HG03135 (cell line): ENCODE measurements at regions not wholly inside any gene's neighbourhood (a gene's known extent, or its start where the extent isn't known, plus 50 kb on each side); places are given as distances from the start of the nearest gene placed in this dataset.

ENCODE experiments used
- ATAC-seq: cut with Tn5 transposase; IDR thresholded peaks from one replicate; pipeline ENCODE4 v1.9.1; 2021; ENCODE audit warnings: mild to moderate bottlenecking, moderate library complexity; ENCODE audit not compliant: unreplicated experiment

- no peak for ATAC-seq
Observed at GRCh38 chr1:82269431-82269830, 468.7 kb downstream of the ADGRL2 start.

GRCh38 chr1:82268826-82269225 lies 468.1 kb downstream of the ADGRL2 start:
- ATAC-seq: no peak

DNA sequence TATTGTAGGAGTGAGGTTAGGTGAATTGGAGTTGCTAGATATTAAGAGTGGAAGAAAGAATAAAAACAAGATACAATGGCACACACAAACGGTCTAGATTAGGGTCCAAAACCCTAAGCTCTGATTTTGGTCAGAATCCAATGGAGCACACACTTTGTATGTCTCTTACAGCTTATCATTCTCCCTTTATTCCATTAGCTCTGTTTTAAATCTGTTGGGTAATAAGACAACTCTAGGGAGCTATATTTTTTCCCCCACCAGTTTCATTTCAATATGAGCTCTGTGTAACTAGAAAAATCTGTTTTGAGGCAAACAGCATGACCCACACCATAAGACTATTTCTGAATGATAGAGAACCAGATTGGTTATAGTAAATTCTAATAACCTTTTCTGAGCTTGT lies 465.6 kb downstream of the ADGRL2 start:
- ATAC-seq: no peak

DNA sequence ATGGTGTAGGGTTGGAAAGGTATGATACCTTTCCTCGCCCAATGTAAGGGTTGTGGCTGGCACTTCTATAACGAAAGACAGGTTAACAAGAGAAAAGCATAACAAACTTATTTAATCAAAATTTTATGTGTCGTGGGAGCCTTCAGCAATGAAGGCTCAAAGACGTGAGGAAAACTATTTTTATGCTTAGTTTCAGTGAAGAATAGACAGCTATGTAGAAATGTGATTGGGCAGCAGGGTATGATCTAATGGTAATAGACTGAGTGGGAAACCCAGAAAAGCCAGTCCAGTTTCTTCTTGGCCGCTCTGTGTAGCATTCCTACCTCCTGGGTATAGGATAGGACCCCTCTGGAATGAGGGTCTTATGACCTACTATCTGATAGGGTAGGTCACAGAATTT lies 464.7 kb downstream of the ADGRL2 start:
- no peak for ATAC-seq

- ATAC-seq: no peak
Observed at GRCh38 chr1:82264802-82265201, 464.1 kb downstream of the ADGRL2 start.

DNA sequence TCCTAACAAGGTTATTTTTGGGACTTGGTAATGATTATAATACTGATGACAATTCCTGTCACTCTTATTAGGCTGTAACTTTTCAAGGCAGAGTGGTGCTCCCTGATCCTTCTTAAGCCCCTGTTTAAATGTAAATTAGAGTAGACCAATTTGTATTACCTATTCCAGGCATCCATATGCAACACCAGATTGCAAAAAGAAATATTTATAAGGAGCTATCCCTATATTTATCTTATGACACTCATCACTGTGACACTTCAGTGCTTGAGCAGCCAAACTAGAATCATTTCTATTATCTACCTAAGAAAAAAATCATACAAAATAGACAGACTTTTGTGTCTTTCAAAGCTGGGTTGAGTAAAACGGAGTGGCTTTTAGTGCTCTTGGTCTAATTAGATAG lies 462.7 kb downstream of the ADGRL2 start:
- ATAC-seq: no peak

- no peak for ATAC-seq
Observed at GRCh38 chr1:82260666-82261065, 459.9 kb downstream of the ADGRL2 start.

DNA sequence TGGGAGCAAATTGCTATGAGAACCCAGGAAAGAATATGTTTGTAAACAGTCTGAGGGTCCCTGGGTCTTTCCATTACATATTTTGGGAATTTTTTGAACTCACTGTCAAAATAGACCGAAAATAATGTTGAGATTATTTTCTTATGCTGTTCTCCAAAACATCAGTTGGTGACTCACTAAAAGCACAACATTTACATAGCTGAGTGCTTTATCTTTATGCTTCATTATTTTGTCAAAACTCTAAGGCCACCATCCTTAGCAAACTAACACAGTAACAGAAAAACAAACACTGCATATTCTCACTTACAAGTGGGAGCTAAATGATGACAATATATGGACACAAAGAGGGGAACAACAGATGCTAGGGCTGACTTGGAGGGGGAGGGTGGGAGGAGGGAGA lies 459.3 kb downstream of the ADGRL2 start:
- ATAC-seq: no peak

DNA sequence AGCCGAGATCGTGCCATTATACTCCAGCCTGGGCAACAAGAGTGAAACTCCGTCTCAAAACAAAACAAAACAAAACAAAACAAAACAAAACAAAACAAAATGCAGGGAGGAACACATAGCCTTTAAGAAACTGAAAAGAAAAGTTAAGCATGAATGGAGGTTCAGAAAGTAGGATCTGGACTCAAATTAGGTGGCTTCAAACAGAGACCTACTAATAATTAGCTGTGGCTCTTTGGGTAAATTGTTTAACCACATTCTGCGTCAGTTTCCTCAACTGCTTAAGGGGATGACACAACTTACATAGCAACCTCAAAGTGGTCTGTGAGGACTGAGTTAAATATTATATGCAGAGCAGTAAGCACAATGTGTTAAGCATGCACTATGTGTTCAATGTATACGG lies 458.2 kb downstream of the ADGRL2 start:
- no peak for ATAC-seq

DNA sequence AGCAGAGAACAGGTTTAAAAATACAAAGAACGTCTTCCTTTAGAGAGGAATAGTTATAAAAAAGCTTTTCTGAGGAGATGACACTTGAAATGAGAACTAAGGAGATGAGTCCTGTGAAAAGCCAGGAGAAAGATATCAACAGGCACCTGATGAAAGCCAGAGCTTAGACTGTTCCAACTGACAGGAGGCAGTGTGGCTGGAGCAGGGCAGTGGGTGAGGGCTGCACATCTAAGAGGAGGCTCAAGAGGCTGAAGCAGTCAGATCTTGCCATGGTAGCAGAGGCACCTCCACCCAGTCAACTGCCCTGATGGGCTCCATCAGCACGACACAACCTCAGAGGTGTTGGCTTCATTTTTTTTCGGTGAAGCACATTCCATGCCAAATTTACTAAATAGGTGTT lies 445.3 kb downstream of the ADGRL2 start:
- no peak for ATAC-seq

DNA sequence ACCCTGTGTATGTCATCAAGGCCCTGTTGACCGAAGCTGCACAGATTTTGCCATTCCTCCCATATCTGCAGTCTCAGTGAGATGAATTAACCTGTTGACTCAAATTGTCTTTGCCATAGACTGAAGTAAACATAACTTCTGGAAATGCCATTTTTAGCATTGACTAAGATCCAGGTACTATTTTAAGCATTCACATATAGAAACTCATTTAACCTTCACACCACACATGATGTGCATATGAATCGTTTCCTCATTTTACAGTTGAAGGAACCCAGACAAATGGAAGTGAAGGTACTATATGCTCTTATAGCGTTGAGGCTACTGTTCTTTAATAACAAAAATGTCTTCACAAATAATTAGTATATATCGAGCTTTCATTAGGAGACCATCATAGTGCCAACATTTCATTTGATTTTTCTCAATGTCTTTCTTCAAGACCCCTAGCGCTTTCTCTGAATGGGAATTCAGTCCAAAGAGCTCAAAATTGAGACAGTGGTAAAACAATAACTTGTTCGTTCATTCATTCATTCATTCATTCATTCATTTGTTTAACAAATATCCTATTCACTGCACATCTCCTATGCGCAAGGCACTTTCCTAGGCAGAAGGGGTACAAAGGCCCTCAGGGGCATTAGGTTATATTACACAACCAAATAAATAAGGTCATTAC lies 444.7 kb downstream of the ADGRL2 start:
- no peak for ATAC-seq

DNA sequence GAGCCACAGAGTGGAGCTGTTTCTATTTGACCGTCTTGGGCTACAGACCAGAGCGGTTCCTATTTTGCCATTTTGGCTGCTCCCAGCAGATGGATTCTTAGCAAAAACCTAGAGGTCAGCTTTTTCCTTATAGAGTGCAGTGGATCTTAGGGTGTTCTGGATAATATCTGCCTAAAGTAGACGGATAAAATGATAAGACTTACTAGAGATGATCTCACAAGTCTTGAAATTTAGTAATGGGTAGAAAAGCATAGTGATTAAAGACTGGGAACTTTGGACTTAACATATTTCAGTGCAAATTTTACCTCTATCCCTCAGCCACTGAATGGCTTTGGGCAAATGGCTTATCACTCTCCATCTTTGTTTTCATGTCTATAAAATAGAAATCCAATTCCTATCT lies 439.8 kb downstream of the ADGRL2 start:
- no peak for ATAC-seq

DNA sequence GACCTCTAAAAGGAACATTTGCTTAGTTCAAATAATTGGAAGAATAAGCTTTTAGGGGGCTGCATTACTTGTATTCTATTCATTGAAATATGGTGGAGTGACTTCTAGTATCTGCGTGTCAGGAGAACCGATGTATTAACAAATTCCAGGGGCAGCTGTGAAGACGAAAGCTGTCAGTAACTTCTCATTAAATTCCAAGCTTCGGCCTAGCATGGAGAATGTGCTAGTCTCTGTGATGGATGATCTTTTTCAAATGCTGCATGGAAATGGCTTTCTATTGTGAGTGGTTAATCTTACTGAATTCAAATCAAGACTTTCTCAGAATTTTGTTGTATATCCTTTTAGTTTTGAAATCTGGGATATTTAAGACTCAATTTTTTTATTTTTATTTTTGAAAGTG lies 429.9 kb downstream of the ADGRL2 start:
- ATAC-seq: no peak

- ATAC-seq: no peak
Observed at GRCh38 chr1:82227306-82228095, 426.8 kb downstream of the ADGRL2 start.

DNA sequence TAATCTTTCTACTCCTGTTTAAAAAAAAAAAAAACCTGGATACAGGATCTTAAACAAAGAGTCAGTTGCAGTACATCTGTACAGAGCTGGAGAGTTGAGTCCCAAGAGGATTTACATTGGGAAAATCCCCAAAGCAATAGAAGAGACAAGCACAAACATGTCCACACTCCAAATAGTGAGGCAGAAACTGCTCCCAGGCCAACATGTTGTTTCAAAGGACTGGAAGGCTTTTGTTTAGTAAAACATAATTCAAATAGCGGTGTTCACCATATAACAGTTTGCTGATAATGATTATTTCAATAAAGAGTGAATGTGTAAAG lies 425.4 kb downstream of the ADGRL2 start:
- ATAC-seq: no peak

- peak; percentile 56 for ATAC-seq
Observed at GRCh38 chr1:82225421-82226185, 424.9 kb downstream of the ADGRL2 start.

GRCh38 chr1:82223091-82223490 lies 422.4 kb downstream of the ADGRL2 start:
- ATAC-seq: no peak

DNA sequence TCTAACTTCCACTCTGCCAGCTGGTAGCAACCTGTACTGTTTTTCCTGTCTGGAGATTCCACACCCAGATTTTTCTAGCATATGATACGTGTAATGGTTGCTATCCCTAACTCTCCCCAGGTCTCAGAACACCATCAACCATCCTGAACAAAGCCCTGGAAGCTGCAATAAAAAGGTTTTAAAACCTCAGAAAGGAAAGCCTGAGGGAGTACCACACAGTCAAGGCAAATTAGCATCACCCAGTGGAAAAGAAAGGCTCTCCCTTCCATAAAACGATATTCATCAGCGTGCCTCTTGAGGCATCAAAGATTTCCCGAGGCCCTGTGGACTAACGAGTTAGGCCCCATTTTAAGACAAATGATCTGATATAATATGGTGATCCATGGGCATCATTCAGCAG lies 421.0 kb downstream of the ADGRL2 start:
- ATAC-seq: no peak

- ATAC-seq: no peak
Observed at GRCh38 chr1:82220754-82221153, 420.0 kb downstream of the ADGRL2 start.

- ATAC-seq: no peak
Observed at GRCh38 chr1:82219841-82220240, 419.1 kb downstream of the ADGRL2 start.

GRCh38 chr1:82218846-82219245 lies 418.1 kb downstream of the ADGRL2 start:
- no peak for ATAC-seq

DNA sequence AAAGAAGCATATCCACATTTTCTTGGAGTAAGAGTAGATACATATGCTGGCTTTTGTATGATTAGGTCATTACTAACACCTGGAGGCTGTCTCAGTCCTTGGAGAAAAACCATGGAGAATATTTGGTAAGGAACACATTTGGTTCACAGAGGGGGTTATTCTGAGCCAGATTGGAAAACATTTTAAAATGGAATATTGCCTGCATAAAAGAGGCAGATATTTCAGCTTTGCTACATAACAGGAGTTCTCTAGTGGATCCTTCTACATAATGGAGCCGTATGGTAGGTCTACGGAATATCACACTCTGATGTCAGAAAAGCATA lies 415.1 kb downstream of the ADGRL2 start:
- ATAC-seq: no peak
